Upper lobe of right lung (tissue), 1 donor: ENCODE measurements at regions not wholly inside any gene's neighbourhood (a gene's known extent, or its start where the extent isn't known, plus 50 kb on each side); places are given as distances from the start of the nearest gene placed in this dataset.

Experiments
- ATAC-seq: fragments of 200-7000 bp; cut with Tn5 transposase; one replicate; pipeline ENCODE4 v1.9.1; 2020; ENCODE audit warnings: mild to moderate bottlenecking, moderate library complexity
- DNase-seq: peaks from one replicate; pipeline ENCODE4 v3.0.0-alpha.2; 2020
- H3K27ac ChIP-seq: fragments of 200-600 bp; one replicate; pipeline ENCODE4 v1.8.0; 2022
- H3K27me3 ChIP-seq: fragments of 200-600 bp; one replicate; pipeline ENCODE4 v1.8.0; 2022; ENCODE audit warnings: mild to moderate bottlenecking
- H3K36me3 ChIP-seq: fragments of 200-600 bp; one replicate; pipeline ENCODE4 v1.8.0; 2022
- H3K4me1 ChIP-seq: fragments of 200-600 bp; one replicate; pipeline ENCODE4 v1.8.0; 2022
- H3K4me3 ChIP-seq: fragments of 200-600 bp; one replicate; pipeline ENCODE4 v1.8.0; 2022; ENCODE audit warnings: mild to moderate bottlenecking
- H3K9me3 ChIP-seq: fragments of 200-600 bp; one replicate; pipeline ENCODE4 v1.8.0; 2022
- CTCF ChIP-seq: fragments of 200-600 bp; IDR thresholded peaks from one replicate; pipeline ENCODE4 v1.8.0; 2022; ENCODE audit warnings: antibody characterized with exemption
- intact Hi-C: fragments of 100-400 bp; cut with DNase I; formaldehyde crosslinking; loops from one replicate; pipeline ENCODE4 v1.11.0; 2022
- donor health status: DM: no; HTN: yes; CAD: no; lungs with severe emphysema.

- DNase-seq = no peak
- no peaks in the 10 kb centered on the region for H3K4me1 ChIP-seq
- no peak for TF ChIP-seq CTCF
- no peak overlapping the region for H3K27ac ChIP-seq
- ATAC-seq = no peak
- H3K36me3 ChIP-seq = no peaks in the 10 kb centered on the region
- H3K27me3 ChIP-seq = no peaks in the 10 kb centered on the region
- no peaks in the 10 kb centered on the region for H3K9me3 ChIP-seq
- intact Hi-C loops = no loop called here
- no peak overlapping the region for H3K4me3 ChIP-seq
Observed at GRCh38 chr7:136064627-136065237, 87.6 kb upstream of the MTPN start.

GRCh38 chr7:136064081-136064480 lies 86.9 kb upstream of the MTPN start:
- no peak for ATAC-seq
- intact Hi-C loops = no loop called here
- TF ChIP-seq CTCF = no peak

GRCh38 chr7:136063326-136063666 lies 86.1 kb upstream of the MTPN start:
- H3K4me3 ChIP-seq = no peak overlapping the region
- H3K27me3 ChIP-seq = no peaks in the 10 kb centered on the region
- H3K27ac ChIP-seq = no peak overlapping the region
- H3K9me3 ChIP-seq = no peaks in the 10 kb centered on the region
- no peaks in the 10 kb centered on the region for H3K36me3 ChIP-seq
- TF ChIP-seq CTCF = no peak
- DNase-seq = no peak
- no peaks in the 10 kb centered on the region for H3K4me1 ChIP-seq
- intact Hi-C loops = no loop called here
- ATAC-seq = no peak

More at GRCh38 chr7:136064081-136064480, 86.9 kb upstream of the MTPN start:
- Histone ChIP-seq H3K4me1 (no peaks in the 10 kb centered on the region), H3K36me3 (no peaks in the 10 kb centered on the region), H3K4me3 (no peak overlapping the region), H3K9me3 (no peaks in the 10 kb centered on the region), H3K27me3 (no peaks in the 10 kb centered on the region), H3K27ac (no peak overlapping the region)
- DNase-seq = no peak

GRCh38 chr7:136062625-136063325 lies 85.6 kb upstream of the MTPN start:
- TF ChIP-seq CTCF = no peak
- no peaks in the 10 kb centered on the region for H3K36me3 ChIP-seq
- no peak for ATAC-seq
- DNase-seq = no peak
- intact Hi-C loops = no loop called here
- no peak overlapping the region for H3K27ac ChIP-seq
- no peaks in the 10 kb centered on the region for H3K27me3 ChIP-seq
- H3K9me3 ChIP-seq = no peaks in the 10 kb centered on the region
- no peak overlapping the region for H3K4me3 ChIP-seq
- H3K4me1 ChIP-seq = no peaks in the 10 kb centered on the region

GRCh38 chr7:136061433-136061832 lies 84.3 kb upstream of the MTPN start:
- intact Hi-C loops = no loop called here
- H3K27ac ChIP-seq = no peak overlapping the region
- H3K36me3 ChIP-seq = no peaks in the 10 kb centered on the region
- H3K9me3 ChIP-seq = no peaks in the 10 kb centered on the region
- H3K4me1 ChIP-seq = no peaks in the 10 kb centered on the region
- H3K4me3 ChIP-seq = no peak overlapping the region
- no peak for TF ChIP-seq CTCF
- DNase-seq (no peak), ATAC-seq (no peak)
- no peaks in the 10 kb centered on the region for H3K27me3 ChIP-seq
